Epithelial cell of esophagus (primary cell): ENCODE measurements at regions not wholly inside any gene's neighbourhood (a gene's known extent, or its start where the extent isn't known, plus 50 kb on each side); places are given as distances from the start of the nearest gene placed in this dataset.

Source experiments
- DNase-seq: peaks from one replicate; pipeline ENCODE4 v3.0.0; 2010; ENCODE audit warnings: low read depth
- H3K4me3 ChIP-seq: 2 replicates; pipeline ENCODE4 v1.5.1; 2011; ENCODE audit warnings: mild to moderate bottlenecking, low read length, control low read depth
- TF ChIP-seq, protein P1 (sequence below): IDR thresholded peaks from 2 replicates; pipeline ENCODE4 v1.5.1; 2011; ENCODE audit warnings: low read depth, mild to moderate bottlenecking, low read length, control low read depth, inconsistent platforms; ENCODE audit not compliant: insufficient read depth; ENCODE audit errors: missing control alignments

DNA sequence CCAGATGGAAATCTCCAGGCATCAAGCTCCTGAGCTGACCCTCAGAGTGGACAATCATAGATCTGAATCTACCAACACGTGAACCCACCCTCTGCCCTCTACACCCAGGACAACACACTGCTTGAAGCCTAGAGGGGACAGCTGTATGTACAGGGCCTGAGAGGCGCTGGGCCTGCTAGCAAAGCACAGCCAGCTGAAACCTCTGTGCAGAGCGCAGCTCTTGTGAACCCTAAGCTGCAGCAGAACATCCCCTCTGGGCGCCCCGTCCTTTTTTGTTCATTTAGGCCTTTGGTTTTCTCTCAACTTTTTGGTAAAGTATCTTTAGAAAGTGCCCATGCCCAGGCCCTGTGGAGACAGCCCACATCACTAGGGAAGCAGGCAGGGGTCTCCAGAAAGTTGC is 62.4 kb upstream of the SPTLC1 start:
- no peak overlapping the region for H3K4me3 ChIP-seq
- TF ChIP-seq, protein P1, sequence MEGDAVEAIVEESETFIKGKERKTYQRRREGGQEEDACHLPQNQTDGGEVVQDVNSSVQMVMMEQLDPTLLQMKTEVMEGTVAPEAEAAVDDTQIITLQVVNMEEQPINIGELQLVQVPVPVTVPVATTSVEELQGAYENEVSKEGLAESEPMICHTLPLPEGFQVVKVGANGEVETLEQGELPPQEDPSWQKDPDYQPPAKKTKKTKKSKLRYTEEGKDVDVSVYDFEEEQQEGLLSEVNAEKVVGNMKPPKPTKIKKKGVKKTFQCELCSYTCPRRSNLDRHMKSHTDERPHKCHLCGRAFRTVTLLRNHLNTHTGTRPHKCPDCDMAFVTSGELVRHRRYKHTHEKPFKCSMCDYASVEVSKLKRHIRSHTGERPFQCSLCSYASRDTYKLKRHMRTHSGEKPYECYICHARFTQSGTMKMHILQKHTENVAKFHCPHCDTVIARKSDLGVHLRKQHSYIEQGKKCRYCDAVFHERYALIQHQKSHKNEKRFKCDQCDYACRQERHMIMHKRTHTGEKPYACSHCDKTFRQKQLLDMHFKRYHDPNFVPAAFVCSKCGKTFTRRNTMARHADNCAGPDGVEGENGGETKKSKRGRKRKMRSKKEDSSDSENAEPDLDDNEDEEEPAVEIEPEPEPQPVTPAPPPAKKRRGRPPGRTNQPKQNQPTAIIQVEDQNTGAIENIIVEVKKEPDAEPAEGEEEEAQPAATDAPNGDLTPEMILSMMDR = no peak
- no peak for DNase-seq

DNA sequence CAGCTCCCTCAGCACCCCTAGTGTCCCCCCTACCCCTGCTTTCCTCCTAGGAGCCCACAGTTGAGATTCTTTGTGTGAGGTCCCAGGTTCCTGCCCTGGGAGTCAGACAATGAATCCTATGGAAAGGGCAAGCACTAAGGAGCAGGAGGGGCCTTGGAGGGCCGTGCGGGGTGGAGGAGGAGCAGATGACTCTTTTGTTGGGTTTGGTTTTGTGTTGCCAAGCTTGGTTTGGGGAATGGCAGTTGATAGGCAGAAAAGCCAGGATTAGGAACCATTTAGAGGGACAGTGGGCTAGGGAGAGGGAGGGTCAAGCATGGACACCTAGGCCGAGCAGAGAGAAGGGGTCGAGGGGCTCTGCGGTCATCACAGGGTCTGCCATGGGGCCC is 61.6 kb upstream of the SPTLC1 start:
- TF ChIP-seq, protein P1 = no peak
- no peak for DNase-seq
- H3K4me3 ChIP-seq = no peak overlapping the region

DNA sequence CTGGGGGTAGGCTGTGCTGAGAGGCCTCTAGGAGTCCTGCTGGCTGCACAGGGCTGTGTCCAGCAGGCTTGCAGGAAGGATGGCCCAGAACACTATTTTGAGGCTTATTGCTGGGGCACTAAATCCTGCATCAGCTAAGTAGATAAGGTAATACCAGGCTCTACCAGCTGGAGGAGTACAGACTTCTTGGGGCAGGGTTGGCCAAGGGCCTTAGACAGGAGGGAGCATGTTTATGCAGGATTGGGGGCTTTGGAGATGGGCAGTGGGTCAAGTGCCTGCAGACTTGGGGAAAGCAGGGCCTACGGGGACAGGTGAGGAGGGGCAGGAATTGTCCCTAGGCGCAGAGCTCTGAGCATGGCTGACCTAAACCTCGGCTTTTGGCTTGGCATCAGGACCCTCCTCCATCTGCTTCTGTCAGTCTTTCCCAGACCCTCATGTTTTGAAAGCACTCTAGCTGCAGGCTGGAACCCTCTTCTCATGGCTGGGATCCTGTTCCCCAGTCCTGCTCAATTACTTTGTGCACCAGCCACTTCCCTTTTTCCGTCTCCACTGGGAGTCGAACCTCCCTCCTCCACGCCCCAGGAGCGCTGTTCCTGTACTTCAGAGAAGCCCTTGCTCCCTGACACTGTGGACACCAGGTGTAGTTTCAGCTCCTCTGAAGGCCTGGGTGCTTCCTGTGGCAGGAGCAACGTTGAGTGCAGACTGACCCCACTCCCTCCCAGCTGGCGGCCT is 61.0 kb upstream of the SPTLC1 start:
- DNase-seq = peak; percentile 15
- TF ChIP-seq, protein P1 = peak; percentile 48

DNA sequence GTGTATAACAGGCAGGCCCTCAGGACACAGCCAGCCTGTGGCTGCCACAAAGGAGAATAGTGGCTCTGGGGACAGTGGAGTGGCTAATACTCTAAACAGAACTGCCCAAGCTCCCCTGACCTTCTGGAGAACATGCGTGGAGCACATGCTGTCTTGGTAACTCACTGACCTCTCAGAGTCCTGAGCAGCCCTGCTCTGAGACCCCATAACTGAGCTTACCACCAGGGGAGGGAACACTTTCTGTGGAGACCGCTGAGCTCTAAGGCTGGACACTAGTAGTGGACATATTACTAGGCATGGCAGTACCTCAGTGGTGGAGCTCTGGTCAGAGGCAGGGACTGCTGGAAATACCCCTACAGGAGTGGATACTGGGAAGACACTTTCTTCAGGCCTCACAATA is 60.2 kb upstream of the SPTLC1 start:
- TF ChIP-seq, protein P1 = no peak
- DNase-seq = no peak
- no peak overlapping the region for H3K4me3 ChIP-seq

More for the DNA sequence above, 61.0 kb upstream of the SPTLC1 start:
- no peak overlapping the region for H3K4me3 ChIP-seq

DNA sequence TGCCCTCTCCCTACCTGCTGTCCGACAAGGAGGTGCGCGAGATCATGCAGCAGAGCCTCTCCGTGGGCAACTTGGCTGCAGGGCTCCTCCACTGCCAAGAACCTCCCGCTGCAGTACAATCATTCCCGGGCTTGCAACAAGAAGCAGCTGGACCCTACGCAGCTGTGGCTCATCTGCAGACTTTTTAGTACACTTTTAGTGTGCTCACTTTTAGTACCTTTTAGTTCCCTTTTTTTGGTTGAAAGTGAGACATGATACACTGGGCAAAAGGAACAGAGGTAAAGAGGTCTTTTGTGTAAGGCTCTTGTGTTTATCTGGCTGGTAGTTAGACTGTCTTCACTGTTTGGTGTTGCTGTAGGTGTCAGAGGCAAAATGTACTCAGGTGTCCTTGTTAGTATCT is 58.1 kb upstream of the SPTLC1 start:
- DNase-seq = no peak
- no peak overlapping the region for H3K4me3 ChIP-seq
- TF ChIP-seq, protein P1 = no peak

DNA sequence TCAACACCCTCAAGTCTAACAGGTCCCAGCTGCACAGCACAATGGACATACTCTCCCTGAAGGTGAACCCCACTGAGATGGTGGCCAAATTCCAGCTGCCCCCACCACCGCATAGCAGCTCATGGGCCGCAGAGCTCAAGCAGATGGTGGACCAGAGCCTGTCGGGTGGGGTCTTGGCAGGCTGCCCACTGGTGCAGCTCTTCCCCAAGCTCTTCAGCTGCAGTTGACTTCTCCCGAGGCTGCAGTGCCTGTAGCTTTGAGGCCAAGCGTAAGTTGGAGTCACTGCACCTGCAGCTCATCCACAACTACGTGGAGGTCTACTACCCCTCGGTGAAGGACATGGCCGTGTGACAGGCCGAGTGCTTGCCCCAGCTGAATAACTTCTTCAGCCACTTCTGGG is 56.6 kb upstream of the SPTLC1 start:
- DNase-seq = no peak
- TF ChIP-seq, protein P1 = no peak
- H3K4me3 ChIP-seq = no peak overlapping the region

DNA sequence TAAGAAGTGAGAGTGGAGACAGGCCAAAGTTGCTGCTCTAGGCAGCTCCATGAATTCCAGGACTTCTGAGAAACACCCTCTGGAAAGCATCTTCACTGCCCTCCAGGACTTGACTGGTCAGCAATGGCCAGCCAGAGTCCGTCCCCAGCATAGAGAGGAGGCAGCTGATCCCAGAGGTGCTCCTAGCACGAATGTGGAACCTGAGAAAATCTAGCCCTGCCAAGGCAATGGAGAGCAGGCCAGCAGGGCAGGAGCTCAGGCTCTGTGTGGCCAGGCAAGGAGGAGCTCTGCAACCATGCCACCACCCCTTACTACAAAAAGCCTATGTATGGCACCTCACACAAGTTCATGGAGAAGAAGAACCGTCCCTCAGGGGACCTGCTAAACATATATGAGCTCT is 56.1 kb upstream of the SPTLC1 start:
- no peak for DNase-seq
- TF ChIP-seq, protein P1 = no peak

More for the DNA sequence above, 56.1 kb upstream of the SPTLC1 start:
- no peak overlapping the region for H3K4me3 ChIP-seq
